Breast epithelium (tissue), 4 donors: ENCODE measurements at regions not wholly inside any gene's neighbourhood (a gene's known extent, or its start where the extent isn't known, plus 50 kb on each side); places are given as distances from the start of the nearest gene placed in this dataset.

Experiments
- DNase-seq, 2 donors: peaks; one replicate each; pipeline ENCODE4 v3.0.0-alpha.2; 2019; ENCODE audit warnings: low spot score in 2 of 2
- H3K27ac ChIP-seq, 2 donors: fragments of 200-600 bp; sonication (generic) in 1 of 2; one replicate each; pipeline ENCODE4 v1.5.1; 2016 to 2019; ENCODE audit warnings: mild to moderate bottlenecking in 1 of 2
- H3K27me3 ChIP-seq, 2 donors: fragments of 200-600 bp; sonication (generic) in 1 of 2; one replicate each; pipeline versions ENCODE4 v1.5.1 to v1.6.0; 2017 to 2019; ENCODE audit warnings: control low read depth in 1 of 2, mild to moderate bottlenecking in 1 of 2
- H3K36me3 ChIP-seq: fragments of 200-600 bp; one replicate; pipeline ENCODE4 v1.5.1; 2019
- H3K4me1 ChIP-seq, 2 donors: fragments of 200-600 bp; sonication (generic); one replicate each; pipeline ENCODE4 v1.5.1; 2016 to 2019; ENCODE audit warnings: control low read depth in 1 of 2
- H3K4me3 ChIP-seq, 3 donors: fragments of 200-600 bp; sonication (generic); 1 replicate in 2 of 3; 2 replicates in 1 of 3; pipeline ENCODE4 v1.5.1; 2016 to 2019; ENCODE audit warnings: mild to moderate bottlenecking in 3 of 3, moderate library complexity in 2 of 3
- H3K9me3 ChIP-seq, 2 donors: fragments of 200-600 bp; sonication (generic) in 1 of 2; one replicate each; pipeline ENCODE4 v1.5.1; 2016 to 2019; ENCODE audit warnings: control low read depth in 1 of 2
- CTCF ChIP-seq, 3 donors: fragments of 450-650 bp; IDR thresholded peaks; one replicate each; pipeline ENCODE4 v1.5.1; 2016 to 2017; ENCODE audit warnings: antibody characterized with exemption in 3 of 3, mild to moderate bottlenecking in 3 of 3, moderate library complexity in 3 of 3
- POLR2A ChIP-seq: fragments of 450-650 bp; IDR thresholded peaks from one replicate; pipeline ENCODE4 v1.6.1; 2016; ENCODE audit warnings: antibody characterized with exemption, mild to moderate bottlenecking, moderate library complexity
- POLR2AphosphoS5 ChIP-seq, 3 donors: sonication (generic); formaldehyde crosslinking; IDR thresholded peaks; one replicate each; pipeline ENCODE4 v1.6.1; 2017; ENCODE audit warnings: antibody characterized with exemption in 3 of 3
- intact Hi-C: fragments of 100-400 bp; cut with DNase I; formaldehyde crosslinking; loops from one replicate; pipeline ENCODE4 v1.15.1; 2023; ENCODE audit warnings: low total_unique reads

- intact Hi-C loops, result no loop called here
- TF ChIP-seq POLR2A (no peak), POLR2AphosphoS5 (IDR thresholded peaks at IDR 0.05) (no peak), CTCF (IDR thresholded peaks at IDR 0.05) (no peak)
- no peaks in the 10 kb centered on the region for H3K27me3 ChIP-seq
- no peaks in the 10 kb centered on the region for H3K36me3 ChIP-seq
- no peak for DNase-seq
- H3K9me3 ChIP-seq, result peaks cover 0 to 6% of the 10 kb centered on the region in 2 donors
- no peak overlapping the region for H3K27ac ChIP-seq
- H3K4me1 ChIP-seq, result no peaks in the 10 kb centered on the region
- no peak overlapping the region for H3K4me3 ChIP-seq
Measured at GRCh38 chr1:89472886-89473417, 51.7 kb upstream of the LRRC8B start.
